ENCODE measurements at regions not wholly inside any gene's neighbourhood (a gene's known extent, or its start where the extent isn't known, plus 50 kb on each side); places are given as distances from the start of the nearest gene placed in this dataset.

GRCh38 chr2:184543832-184544231, 54.5 kb upstream of the ZNF804A start:
- Histone ChIP-seq H3K4me3 (no peak overlapping the region), H3K9me3 (no peaks in the 10 kb centered on the region), H3K27me3 (no peaks in the 10 kb centered on the region), H3K27ac (no peak overlapping the region), H3K4me1 (no peaks in the 10 kb centered on the region), H3K36me3 (no peaks in the 10 kb centered on the region)
- WGBS: 76% methylated on average over 1 of the region's 1 CpG
- no peak for TF ChIP-seq CTCF (IDR thresholded peaks at IDR 0.05)
- TF ChIP-seq POLR2AphosphoS5 (IDR thresholded peaks at IDR 0.05): no peak
- TF ChIP-seq POLR2A (IDR thresholded peaks at IDR 0.05): no peak
- TF ChIP-seq EP300 (IDR thresholded peaks at IDR 0.05): no peak
- no peak for DNase-seq (ENCODE audit: low spot score in 2 of 2)

All from suprapubic skin (tissue), 4 donors.